ENCODE measurements at regions not wholly inside any gene's neighbourhood (a gene's known extent, or its start where the extent isn't known, plus 50 kb on each side); places are given as distances from the start of the nearest gene placed in this dataset.

GRCh38 chr1:173422456-173422976, 54.6 kb upstream of the PRDX6 start:
- Histone ChIP-seq H3K9me3 (replicated peaks; ENCODE audit: control insufficient read depth, insufficient read depth, low read depth, low read length) (no peaks in the 10 kb centered on the region), H3K36me3 (ENCODE audit: control insufficient read depth, insufficient read depth, low read length) (no peaks in the 10 kb centered on the region), H3K79me2 (ENCODE audit: control insufficient read depth, insufficient read depth, low read length) (no peaks in the 10 kb centered on the region), H3K9me1 (ENCODE audit: control insufficient read depth, insufficient read depth, low read length) (no peaks in the 10 kb centered on the region), H3K4me2 (ENCODE audit: insufficient read depth, low read length) (0 out of 2 replicates have a peak overlapping the region, but pooled peaks have one; percentile 8), H3K27ac (ENCODE audit: extremely low read depth, low read depth, low read length) (peak overlapping the region; percentile 12; the same call in 1 of the 3 replicates), H3K27me3 (ENCODE audit: control insufficient read depth in 2 of 2, insufficient read depth in 2 of 2, low read length in 2 of 2) (no peaks in the 10 kb centered on the region), H3K4me1 (replicated peaks in 1 of 2; ENCODE audit: control insufficient read depth in 2 of 2, insufficient read depth in 2 of 2, low read length in 2 of 2) (peaks cover 15 to 61% of the 10 kb centered on the region in 2 experiments; a peak in 4 of 5 replicates), H3K9ac (ENCODE audit: insufficient read depth in 1 of 2, low read depth in 2 of 2, low read length in 2 of 2) (peak overlapping the region in 1 of 2 experiments; percentile 37; a peak in 1 of 4 replicates), H2AFZ (ENCODE audit: low read depth, low read length) (peak overlapping the region; percentile 1; the same call in 1 of the 2 replicates), H4K20me1 (replicated peaks; ENCODE audit: control insufficient read depth, insufficient read depth, low read length) (no peaks in the 10 kb centered on the region), H3K4me3 (no peak overlapping the region)
- WGBS (ENCODE audit: insufficient coverage, low coverage, missing lambda C conversion rate): 40% methylated on average over 5 of the region's 5 CpGs
- FAIRE-seq (peak; percentile 69), DNase-seq (ENCODE audit: extremely low read depth in 1 of 4, low spot score in 3 of 4) (peak in 2 of 4 experiments; percentile 30 to 69), ATAC-seq (peak; percentile 65)
- intact Hi-C loops (cut with micrococcal nuclease): loop anchor here (5.0 kb wide), 4 partner anchors 155 to 1320 kb away; no protein-coding TSS in a partner anchor
- ChIA-PET POLR2A (interaction anchor here (0.6 to 0.7 kb wide), 2 partner anchors 67 to 375 kb away, joined by 3 read pairs; no protein-coding TSS in a partner anchor), CTCF (ENCODE audit: low intra/inter-chr PET ratio) (interaction anchor here (1.1 kb wide), 1 partner anchor 9 kb away, joined by 3 read pairs; no protein-coding TSS in a partner anchor)
- in situ Hi-C loops (cut with MboI): no loop called here
- no TSS peak for BruUV-seq (replicated peaks)
- TF ChIP-seq ZNF311 (CRISPR knock-in tag; IDR thresholded peaks at IDR 0.05) (peak; percentile 58; the same call in 1 of the 2 replicates), ZNF561 (CRISPR knock-in tag; conservative IDR thresholded peaks at IDR 0.05) (no peak), ZSCAN32 (CRISPR knock-in tag; IDR thresholded peaks at IDR 0.05) (no peak), ZNF766 (CRISPR knock-in tag; conservative IDR thresholded peaks at IDR 0.05) (peak; percentile 78), ZNF584 (CRISPR knock-in tag; IDR thresholded peaks at IDR 0.05; ENCODE audit: low read depth) (no peak), ESRRB (CRISPR knock-in tag; IDR thresholded peaks at IDR 0.05; ENCODE audit: borderline replicate concordance) (no peak), ETS2 (tag; IDR thresholded peaks at IDR 0.05; ENCODE audit: borderline replicate concordance, poor library complexity, severe bottlenecking) (no peak), CUX1 (CRISPR knock-in tag; IDR thresholded peaks at IDR 0.05) (0 out of 2 replicates have a peak, but pooled peaks have one; percentile 42), ID3 (CRISPR knock-in tag; IDR thresholded peaks at IDR 0.05) (no peak), ID3 (tag; IDR thresholded peaks at IDR 0.05) (peak; percentile 77), CTBP1 (IDR thresholded peaks at IDR 0.05; ENCODE audit: borderline replicate concordance) (peak; percentile 37; the same call in 1 of the 2 replicates), ZNF445 (CRISPR knock-in tag; IDR thresholded peaks at IDR 0.05; ENCODE audit: low read depth) (no peak), CREB3L1 (IDR thresholded peaks at IDR 0.05; ENCODE audit: borderline replicate concordance, low read depth) (no peak), SMARCE1 (IDR thresholded peaks at IDR 0.05) (no peak)
